Panc1 (cell line): ENCODE measurements at regions not wholly inside any gene's neighbourhood (a gene's known extent, or its start where the extent isn't known, plus 50 kb on each side); places are given as distances from the start of the nearest gene placed in this dataset.

Experiments used
- ATAC-seq: fragments of 200-7000 bp; cut with Tn5 transposase; 2 replicates; pipeline ENCODE4 v1.9.1; 2020; ENCODE audit warnings: mild to moderate bottlenecking, moderate library complexity
- BruUV-seq: library from RNA; stranded (reverse); fragments of 400-500 nt; replicated peaks from 2 replicates; lab custom pipeline; 2021; lab: Mats Ljungman, UMichigan
- CTCF ChIA-PET: fragments of 300-600 bp; sonication (Branson Sonifier 250); formaldehyde crosslinking; loops from one replicate; lab custom pipeline; 2022; ENCODE audit warnings: antibody characterized with exemption; lab: Charles Lee
- POLR2A ChIA-PET: fragments of 300-600 bp; sonication (Branson Sonifier 250); formaldehyde crosslinking; loops from one replicate; lab custom pipeline; 2022; ENCODE audit warnings: antibody characterized with exemption; lab: Charles Lee
- DNase-seq: peaks from one replicate; pipeline ENCODE4 v3.0.0-alpha.2; 2010; ENCODE audit warnings: low read depth, low spot score
- H3K27ac ChIP-seq: 2 replicates; pipeline ENCODE4 v1.5.1; 2011; ENCODE audit warnings: mild to moderate bottlenecking, low read length, inconsistent platforms
- H3K27me3 ChIP-seq: fragments of 200-500 bp; sonication (Bioruptor generic); 2 replicates; pipeline ENCODE4 v1.6.0; 2014; ENCODE audit warnings: low read length, inconsistent platforms; ENCODE audit not compliant: control insufficient read depth, insufficient read depth
- H3K36me3 ChIP-seq: fragments of 200-500 bp; sonication (Bioruptor generic); 2 replicates; pipeline ENCODE4 v1.5.1; 2014; ENCODE audit warnings: inconsistent platforms, mild to moderate bottlenecking, low read length, moderate library complexity; ENCODE audit not compliant: control insufficient read depth, insufficient read depth
- H3K4me1 ChIP-seq: 2 replicates; pipeline ENCODE4 v1.5.1; 2011; ENCODE audit warnings: inconsistent platforms, mild to moderate bottlenecking, low read length, moderate library complexity; ENCODE audit not compliant: control insufficient read depth, insufficient read depth
- H3K4me3 ChIP-seq, 2 experiments: 2 replicates each; pipeline ENCODE4 v1.5.1; 2011 to 2012; ENCODE audit warnings: low read depth in 2 of 2, low read length in 2 of 2, mild to moderate bottlenecking in 2 of 2, inconsistent platforms in 1 of 2, moderate library complexity in 1 of 2
- H3K9me3 ChIP-seq: fragments of 200-500 bp; sonication (Bioruptor generic); 2 replicates; pipeline ENCODE4 v1.5.1; 2014; ENCODE audit warnings: low read depth, mild to moderate bottlenecking, inconsistent platforms, low read length, moderate library complexity; ENCODE audit not compliant: control insufficient read depth, insufficient read depth
- POLR2AphosphoS5 ChIP-seq: IDR thresholded peaks from 2 replicates; pipeline ENCODE4 v1.6.1; 2012; ENCODE audit warnings: mild to moderate bottlenecking, low read depth, low read length, moderate library complexity
- SIN3A ChIP-seq: IDR thresholded peaks from 2 replicates; pipeline ENCODE4 v1.6.1; 2012; ENCODE audit warnings: low read depth, mild to moderate bottlenecking, low read length, moderate library complexity, borderline replicate concordance; ENCODE audit not compliant: insufficient read depth
- TCF7L2 ChIP-seq: IDR thresholded peaks from 2 replicates; pipeline ENCODE4 v1.6.1; 2011; ENCODE audit warnings: mild to moderate bottlenecking, low read depth, low read length, inconsistent platforms
- in situ Hi-C: cut with HindIII; loops from 2 replicates; pipeline ENCODE4 v1.10.0; 2016; ENCODE audit warnings: low sequenced_read_pairs, low pct_unique_long_range_greater_than_20kb
- intact Hi-C: fragments of 100-400 bp; cut with micrococcal nuclease; formaldehyde crosslinking; loops from one replicate; pipeline ENCODE4 v1.10.0; 2022; ENCODE audit not compliant: unreplicated experiment
- TF ChIP-seq, protein P1 (sequence below), 2 experiments: IDR thresholded peaks; 2 replicates each; pipeline ENCODE4 v1.6.1; 2011 to 2012; ENCODE audit warnings: low read depth in 2 of 2, control low read depth in 1 of 2, low read length in 1 of 2, mild to moderate bottlenecking in 1 of 2, moderate library complexity in 1 of 2; ENCODE audit not compliant: insufficient read depth in 1 of 2
- TF ChIP-seq, protein P2 (sequence below): fragments of 450-650 bp; IDR thresholded peaks from 2 replicates; pipeline ENCODE4 v1.5.1; 2017; ENCODE audit warnings: mild to moderate bottlenecking

DNA sequence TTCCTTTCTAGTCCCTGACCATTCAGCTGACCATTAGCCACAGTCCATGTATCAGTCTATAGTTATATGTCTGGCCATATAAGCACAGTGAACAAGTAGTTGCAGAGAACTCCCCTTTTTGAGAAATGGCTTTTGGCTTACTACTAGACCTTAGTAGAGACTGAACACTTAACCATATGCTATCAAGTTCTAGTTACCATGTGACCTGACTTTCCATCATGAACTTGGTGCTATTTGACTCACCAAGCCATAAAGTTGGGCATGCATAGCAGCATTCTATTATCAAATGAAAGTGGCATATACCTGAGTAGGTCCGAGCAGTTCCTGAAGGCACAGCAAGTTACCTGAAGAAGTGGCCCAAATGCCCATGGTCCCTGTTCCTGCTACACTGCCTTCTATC lies 74.5 kb upstream of the IL2 start:
- ChIA-PET POLR2A (no interaction called here), CTCF (no interaction called here)
- ATAC-seq = no peak
- intact Hi-C loops = no loop called here
- Histone ChIP-seq H3K4me3 (no peak overlapping the region), H3K36me3 (no peaks in the 10 kb centered on the region), H3K9me3 (no peaks in the 10 kb centered on the region), H3K4me1 (no peaks in the 10 kb centered on the region), H3K27me3 (no peaks in the 10 kb centered on the region), H3K27ac (no peak overlapping the region)
- no TSS peak for BruUV-seq
- TF ChIP-seq, protein P1, sequence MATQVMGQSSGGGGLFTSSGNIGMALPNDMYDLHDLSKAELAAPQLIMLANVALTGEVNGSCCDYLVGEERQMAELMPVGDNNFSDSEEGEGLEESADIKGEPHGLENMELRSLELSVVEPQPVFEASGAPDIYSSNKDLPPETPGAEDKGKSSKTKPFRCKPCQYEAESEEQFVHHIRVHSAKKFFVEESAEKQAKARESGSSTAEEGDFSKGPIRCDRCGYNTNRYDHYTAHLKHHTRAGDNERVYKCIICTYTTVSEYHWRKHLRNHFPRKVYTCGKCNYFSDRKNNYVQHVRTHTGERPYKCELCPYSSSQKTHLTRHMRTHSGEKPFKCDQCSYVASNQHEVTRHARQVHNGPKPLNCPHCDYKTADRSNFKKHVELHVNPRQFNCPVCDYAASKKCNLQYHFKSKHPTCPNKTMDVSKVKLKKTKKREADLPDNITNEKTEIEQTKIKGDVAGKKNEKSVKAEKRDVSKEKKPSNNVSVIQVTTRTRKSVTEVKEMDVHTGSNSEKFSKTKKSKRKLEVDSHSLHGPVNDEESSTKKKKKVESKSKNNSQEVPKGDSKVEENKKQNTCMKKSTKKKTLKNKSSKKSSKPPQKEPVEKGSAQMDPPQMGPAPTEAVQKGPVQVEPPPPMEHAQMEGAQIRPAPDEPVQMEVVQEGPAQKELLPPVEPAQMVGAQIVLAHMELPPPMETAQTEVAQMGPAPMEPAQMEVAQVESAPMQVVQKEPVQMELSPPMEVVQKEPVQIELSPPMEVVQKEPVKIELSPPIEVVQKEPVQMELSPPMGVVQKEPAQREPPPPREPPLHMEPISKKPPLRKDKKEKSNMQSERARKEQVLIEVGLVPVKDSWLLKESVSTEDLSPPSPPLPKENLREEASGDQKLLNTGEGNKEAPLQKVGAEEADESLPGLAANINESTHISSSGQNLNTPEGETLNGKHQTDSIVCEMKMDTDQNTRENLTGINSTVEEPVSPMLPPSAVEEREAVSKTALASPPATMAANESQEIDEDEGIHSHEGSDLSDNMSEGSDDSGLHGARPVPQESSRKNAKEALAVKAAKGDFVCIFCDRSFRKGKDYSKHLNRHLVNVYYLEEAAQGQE (IDR thresholded peaks at IDR 0.05; ENCODE audit: insufficient read depth in 1 of 2, low read depth in 2 of 2, low read length in 1 of 2) = no peak
- no peak for TF ChIP-seq TCF7L2
- TF ChIP-seq, protein P2, sequence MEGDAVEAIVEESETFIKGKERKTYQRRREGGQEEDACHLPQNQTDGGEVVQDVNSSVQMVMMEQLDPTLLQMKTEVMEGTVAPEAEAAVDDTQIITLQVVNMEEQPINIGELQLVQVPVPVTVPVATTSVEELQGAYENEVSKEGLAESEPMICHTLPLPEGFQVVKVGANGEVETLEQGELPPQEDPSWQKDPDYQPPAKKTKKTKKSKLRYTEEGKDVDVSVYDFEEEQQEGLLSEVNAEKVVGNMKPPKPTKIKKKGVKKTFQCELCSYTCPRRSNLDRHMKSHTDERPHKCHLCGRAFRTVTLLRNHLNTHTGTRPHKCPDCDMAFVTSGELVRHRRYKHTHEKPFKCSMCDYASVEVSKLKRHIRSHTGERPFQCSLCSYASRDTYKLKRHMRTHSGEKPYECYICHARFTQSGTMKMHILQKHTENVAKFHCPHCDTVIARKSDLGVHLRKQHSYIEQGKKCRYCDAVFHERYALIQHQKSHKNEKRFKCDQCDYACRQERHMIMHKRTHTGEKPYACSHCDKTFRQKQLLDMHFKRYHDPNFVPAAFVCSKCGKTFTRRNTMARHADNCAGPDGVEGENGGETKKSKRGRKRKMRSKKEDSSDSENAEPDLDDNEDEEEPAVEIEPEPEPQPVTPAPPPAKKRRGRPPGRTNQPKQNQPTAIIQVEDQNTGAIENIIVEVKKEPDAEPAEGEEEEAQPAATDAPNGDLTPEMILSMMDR = no peak
- no peak for TF ChIP-seq SIN3A
- TF ChIP-seq POLR2AphosphoS5 = no peak
- DNase-seq = no peak
- in situ Hi-C loops = no loop called here

DNA sequence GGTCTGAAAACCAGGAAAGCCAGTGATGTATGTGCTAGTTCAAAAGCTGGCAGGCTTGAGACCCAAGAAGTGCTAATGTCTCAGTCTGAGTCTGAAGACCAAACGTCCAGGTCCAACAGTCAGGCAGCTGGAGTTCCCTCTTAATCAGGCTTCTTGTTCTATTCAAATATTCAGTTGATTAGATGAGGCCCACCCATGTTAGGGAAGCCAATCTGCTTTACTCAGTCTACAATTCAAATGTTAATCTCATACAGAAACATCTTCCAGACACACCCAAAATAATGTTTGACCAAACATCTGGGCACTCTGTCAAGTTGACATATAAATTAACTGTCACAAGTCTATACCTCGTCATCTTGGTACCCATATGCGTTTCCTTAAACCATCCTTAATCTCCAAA lies 72.4 kb upstream of the IL2 start:
- Histone ChIP-seq H3K9me3 (no peaks in the 10 kb centered on the region), H3K27ac (no peak overlapping the region), H3K36me3 (no peaks in the 10 kb centered on the region), H3K4me1 (no peaks in the 10 kb centered on the region), H3K4me3 (no peak overlapping the region), H3K27me3 (no peaks in the 10 kb centered on the region)
- TF ChIP-seq SIN3A (no peak), TCF7L2 (no peak), POLR2AphosphoS5 (no peak)
- TF ChIP-seq, protein P2 = no peak
- TF ChIP-seq, protein P1 (IDR thresholded peaks at IDR 0.05; ENCODE audit: insufficient read depth in 1 of 2, low read depth in 2 of 2, low read length in 1 of 2) = no peak
- BruUV-seq = no TSS peak
- ATAC-seq (no peak), DNase-seq (no peak)
- CTCF ChIA-PET = no interaction called here
- POLR2A ChIA-PET = no interaction called here
- intact Hi-C loops (no loop called here), in situ Hi-C loops (no loop called here)
